Coronary artery (tissue), 2 donors: ENCODE measurements at regions not wholly inside any gene's neighbourhood (a gene's known extent, or its start where the extent isn't known, plus 50 kb on each side); places are given as distances from the start of the nearest gene placed in this dataset.

Experiments
- DNase-seq: peaks from one replicate; pipeline ENCODE4 v3.0.0-alpha.2; 2017; ENCODE audit warnings: low spot score
- H3K27ac ChIP-seq, 2 donors: fragments of 200-600 bp; sonication (generic); one replicate each; pipeline ENCODE4 v1.5.1; 2016 to 2019
- H3K4me3 ChIP-seq: fragments of 200-600 bp; sonication (generic); 2 replicates; pipeline ENCODE4 v1.5.1; 2016; ENCODE audit warnings: mild to moderate bottlenecking, moderate library complexity
- TF ChIP-seq, protein P1 (sequence below): fragments of 200-600 bp; sonication (generic); IDR thresholded peaks from one replicate; pipeline ENCODE4 v1.5.1; 2019; ENCODE audit warnings: antibody characterized with exemption

DNA sequence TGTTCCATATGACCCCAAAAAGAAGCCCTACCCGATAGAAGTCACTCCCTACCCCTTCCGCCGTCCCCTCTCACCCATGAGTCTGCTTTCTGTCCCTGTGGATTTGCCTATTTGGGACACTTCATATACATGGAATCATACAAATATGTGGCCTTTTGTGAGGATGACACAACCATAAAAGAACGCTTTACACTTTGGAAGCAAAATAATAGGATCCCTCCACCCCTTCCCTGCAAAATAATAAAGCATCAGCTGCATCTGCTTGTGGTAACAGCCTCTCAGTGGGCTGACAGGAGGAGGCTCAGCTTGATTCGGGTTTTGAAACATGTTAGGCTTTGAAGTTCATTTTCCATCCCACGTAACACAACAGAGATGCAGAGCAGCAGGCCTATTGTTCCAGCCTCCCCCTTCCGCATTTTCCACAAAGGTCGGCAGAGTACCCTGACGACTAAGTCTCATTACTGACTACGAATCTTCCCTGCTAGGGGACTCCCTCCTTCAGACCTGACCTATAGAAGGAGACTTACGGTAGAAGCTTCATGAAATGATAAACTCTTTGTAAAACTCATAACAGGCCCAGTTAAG is 99.1 kb downstream of the ALDH8A1 start:
- no peak overlapping the region for H3K27ac ChIP-seq
- TF ChIP-seq, protein P1, sequence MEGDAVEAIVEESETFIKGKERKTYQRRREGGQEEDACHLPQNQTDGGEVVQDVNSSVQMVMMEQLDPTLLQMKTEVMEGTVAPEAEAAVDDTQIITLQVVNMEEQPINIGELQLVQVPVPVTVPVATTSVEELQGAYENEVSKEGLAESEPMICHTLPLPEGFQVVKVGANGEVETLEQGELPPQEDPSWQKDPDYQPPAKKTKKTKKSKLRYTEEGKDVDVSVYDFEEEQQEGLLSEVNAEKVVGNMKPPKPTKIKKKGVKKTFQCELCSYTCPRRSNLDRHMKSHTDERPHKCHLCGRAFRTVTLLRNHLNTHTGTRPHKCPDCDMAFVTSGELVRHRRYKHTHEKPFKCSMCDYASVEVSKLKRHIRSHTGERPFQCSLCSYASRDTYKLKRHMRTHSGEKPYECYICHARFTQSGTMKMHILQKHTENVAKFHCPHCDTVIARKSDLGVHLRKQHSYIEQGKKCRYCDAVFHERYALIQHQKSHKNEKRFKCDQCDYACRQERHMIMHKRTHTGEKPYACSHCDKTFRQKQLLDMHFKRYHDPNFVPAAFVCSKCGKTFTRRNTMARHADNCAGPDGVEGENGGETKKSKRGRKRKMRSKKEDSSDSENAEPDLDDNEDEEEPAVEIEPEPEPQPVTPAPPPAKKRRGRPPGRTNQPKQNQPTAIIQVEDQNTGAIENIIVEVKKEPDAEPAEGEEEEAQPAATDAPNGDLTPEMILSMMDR: no peak

DNA sequence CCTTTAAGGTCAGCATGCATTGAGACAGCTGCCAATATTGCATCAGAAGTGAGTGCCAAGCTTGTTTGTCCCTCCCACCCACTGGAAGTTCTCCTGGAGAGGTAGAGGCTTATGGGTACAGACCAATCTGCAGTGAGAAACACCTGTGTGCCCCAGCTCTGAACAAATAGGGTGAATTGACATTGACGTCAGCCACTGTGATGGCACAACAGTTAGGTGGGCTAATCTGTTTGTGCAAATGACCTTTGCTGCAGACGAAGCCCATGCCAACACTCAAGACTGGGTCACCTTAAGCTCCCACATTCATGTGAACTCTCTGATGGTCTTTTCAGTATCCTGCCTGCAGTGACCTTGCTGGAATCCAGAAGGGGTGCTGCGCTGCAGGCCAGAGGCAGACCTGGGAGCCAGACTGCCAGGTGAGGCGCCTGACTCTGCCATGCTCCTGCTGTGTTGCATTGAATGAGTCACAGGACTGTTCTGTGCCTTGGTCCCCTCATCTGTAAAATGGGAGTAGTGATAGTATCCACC is 99.9 kb downstream of the ALDH8A1 start:
- no peak for DNase-seq
- no peak overlapping the region for H3K4me3 ChIP-seq
- H3K27ac ChIP-seq: no peak overlapping the region
- TF ChIP-seq, protein P1: no peak

More for the DNA sequence above, 99.1 kb downstream of the ALDH8A1 start:
- no peak overlapping the region for H3K4me3 ChIP-seq
- DNase-seq: no peak

- Histone ChIP-seq H3K4me3 (no peak overlapping the region), H3K27ac (no peak overlapping the region)
- TF ChIP-seq, protein P1: no peak
- no peak for DNase-seq
These were observed 101.8 kb downstream of the ALDH8A1 start for GRCh38 chr6:134848076-134848475.

DNA sequence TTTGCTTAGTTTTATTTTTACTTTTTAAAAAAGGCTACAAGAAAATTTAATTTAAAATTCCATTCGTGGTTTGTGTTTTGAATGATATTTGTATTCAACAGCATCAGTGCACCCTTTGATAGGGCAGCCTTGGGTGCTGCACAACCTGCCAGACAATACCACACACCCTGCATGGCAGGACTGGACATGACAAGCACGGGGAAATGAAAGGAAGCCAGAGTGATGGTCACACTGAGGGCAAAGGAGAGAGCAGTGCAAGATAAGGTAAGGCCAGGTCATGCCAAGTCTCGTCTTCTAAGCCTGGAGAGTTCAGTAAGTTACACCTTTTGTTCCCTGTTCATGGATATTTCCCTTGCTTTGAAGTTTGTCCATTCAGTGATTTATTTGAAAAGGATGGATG is 103.0 kb downstream of the ALDH8A1 start:
- H3K4me3 ChIP-seq: no peak overlapping the region
- TF ChIP-seq, protein P1: no peak
- DNase-seq: no peak
- no peak overlapping the region for H3K27ac ChIP-seq

- no peak overlapping the region for H3K4me3 ChIP-seq
- DNase-seq: no peak
- TF ChIP-seq, protein P1: no peak
- H3K27ac ChIP-seq: no peak overlapping the region
These were observed 103.9 kb downstream of the ALDH8A1 start for GRCh38 chr6:134846031-134846430.

- DNase-seq: no peak
- H3K27ac ChIP-seq: no peak overlapping the region
- H3K4me3 ChIP-seq: no peak overlapping the region
- TF ChIP-seq, protein P1: no peak
These were observed 105.8 kb downstream of the ALDH8A1 start for GRCh38 chr6:134844120-134844519.
